Dendritic cell treated with granulocyte-macrophage colony-stimulating factor and Interleukin-4, amounts not matched to agents 40 ng/mL and 50 ng/mL, for 4 days (primary cell): ENCODE measurements at regions not wholly inside any gene's neighbourhood (a gene's known extent, or its start where the extent isn't known, plus 50 kb on each side); places are given as distances from the start of the nearest gene placed in this dataset.

Experiments
- H3K27ac Mint-ChIP-seq: one replicate; pipeline ENCODE4 v1.8.0; 2022; ENCODE audit warnings: mild to moderate bottlenecking, mixed read lengths
- H3K27me3 Mint-ChIP-seq: one replicate; pipeline ENCODE4 v1.8.0; 2022; ENCODE audit warnings: mild to moderate bottlenecking, mixed read lengths
- H3K36me3 Mint-ChIP-seq: one replicate; pipeline ENCODE4 v1.8.0; 2022; ENCODE audit warnings: low read depth, mixed read lengths
- H3K4me1 Mint-ChIP-seq: one replicate; pipeline ENCODE4 v1.8.0; 2022; ENCODE audit warnings: low read depth, mixed read lengths
- H3K4me3 Mint-ChIP-seq: one replicate; pipeline ENCODE4 v1.8.0; 2022; ENCODE audit warnings: mild to moderate bottlenecking, moderate library complexity, mixed read lengths
- H3K9me3 Mint-ChIP-seq: one replicate; pipeline ENCODE4 v1.8.0; 2022; ENCODE audit warnings: mixed read lengths
- intact Hi-C: fragments of 100-400 bp; cut with micrococcal nuclease; formaldehyde crosslinking; loops from one replicate; pipeline ENCODE4 v1.15.0; 2022

- Mint-ChIP-seq H3K27me3 (no peaks in the 10 kb centered on the region), H3K9me3 (no peaks in the 10 kb centered on the region), H3K27ac (no peak overlapping the region), H3K36me3 (no peaks in the 10 kb centered on the region), H3K4me3 (no peak overlapping the region), H3K4me1 (peaks cover 2% of the 10 kb centered on the region)
- intact Hi-C loops = no loop called here
Measured at GRCh38 chr2:60154142-60154541, 399.3 kb downstream of the BCL11A start.

- intact Hi-C loops = loop anchor here (2.0 kb wide), 3 partner anchors 398 to 1128 kb away; no protein-coding TSS in a partner anchor
- H3K27ac Mint-ChIP-seq = no peak overlapping the region
- H3K4me3 Mint-ChIP-seq = no peak overlapping the region
- H3K9me3 Mint-ChIP-seq = no peaks in the 10 kb centered on the region
- H3K36me3 Mint-ChIP-seq = no peaks in the 10 kb centered on the region
- H3K27me3 Mint-ChIP-seq = no peaks in the 10 kb centered on the region
- H3K4me1 Mint-ChIP-seq = peaks cover 6% of the 10 kb centered on the region
Measured at GRCh38 chr2:60152226-60152833, 401.1 kb downstream of the BCL11A start.

- no peaks in the 10 kb centered on the region for H3K27me3 Mint-ChIP-seq
- H3K4me3 Mint-ChIP-seq = no peak overlapping the region
- H3K36me3 Mint-ChIP-seq = no peaks in the 10 kb centered on the region
- no peaks in the 10 kb centered on the region for H3K9me3 Mint-ChIP-seq
- intact Hi-C loops = no loop called here
- peaks cover 6% of the 10 kb centered on the region for H3K4me1 Mint-ChIP-seq
- H3K27ac Mint-ChIP-seq = no peak overlapping the region
Measured at GRCh38 chr2:60149176-60149575, 404.3 kb downstream of the BCL11A start.

- Mint-ChIP-seq H3K27me3 (no peaks in the 10 kb centered on the region), H3K36me3 (no peaks in the 10 kb centered on the region), H3K4me1 (peaks cover 6% of the 10 kb centered on the region), H3K4me3 (no peak overlapping the region), H3K27ac (no peak overlapping the region), H3K9me3 (no peaks in the 10 kb centered on the region)
- intact Hi-C loops = no loop called here
Measured at GRCh38 chr2:60148716-60149115, 404.7 kb downstream of the BCL11A start.

GRCh38 chr2:60140185-60140584 lies 413.3 kb downstream of the BCL11A start:
- Mint-ChIP-seq H3K27ac (no peak overlapping the region), H3K36me3 (no peaks in the 10 kb centered on the region), H3K4me1 (no peaks in the 10 kb centered on the region), H3K9me3 (peaks cover 19% of the 10 kb centered on the region), H3K4me3 (no peak overlapping the region), H3K27me3 (no peaks in the 10 kb centered on the region)
- intact Hi-C loops = no loop called here

DNA sequence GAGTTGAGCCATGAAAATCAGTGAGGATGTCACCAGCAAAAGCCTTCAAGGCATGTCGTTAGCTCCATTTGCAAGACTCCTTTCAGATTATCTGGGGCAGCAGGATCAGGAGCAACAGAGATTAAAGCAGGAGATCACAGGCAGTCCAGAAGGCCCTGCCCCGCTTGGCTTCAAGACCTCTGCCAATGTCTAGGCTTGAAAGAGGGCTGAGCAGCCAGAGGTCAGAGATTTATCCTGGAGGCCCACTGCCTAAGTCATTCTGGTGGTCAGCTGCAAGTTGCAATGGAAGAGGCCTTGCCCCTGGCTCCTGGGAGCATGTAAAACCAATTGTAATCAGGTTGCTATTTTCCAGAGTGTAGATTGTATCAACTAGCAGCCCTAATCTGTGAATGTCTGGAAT lies 416.5 kb downstream of the BCL11A start:
- Mint-ChIP-seq H3K4me3 (no peak overlapping the region), H3K36me3 (no peaks in the 10 kb centered on the region), H3K27me3 (no peaks in the 10 kb centered on the region), H3K27ac (no peak overlapping the region), H3K4me1 (no peaks in the 10 kb centered on the region), H3K9me3 (peaks cover 42% of the 10 kb centered on the region)
- intact Hi-C loops = no loop called here

GRCh38 chr2:60127191-60127590 lies 426.3 kb downstream of the BCL11A start:
- H3K36me3 Mint-ChIP-seq = no peaks in the 10 kb centered on the region
- no peaks in the 10 kb centered on the region for H3K4me1 Mint-ChIP-seq
- no peaks in the 10 kb centered on the region for H3K27me3 Mint-ChIP-seq
- no peak overlapping the region for H3K27ac Mint-ChIP-seq
- H3K9me3 Mint-ChIP-seq = no peaks in the 10 kb centered on the region
- intact Hi-C loops = no loop called here
- H3K4me3 Mint-ChIP-seq = no peak overlapping the region

DNA sequence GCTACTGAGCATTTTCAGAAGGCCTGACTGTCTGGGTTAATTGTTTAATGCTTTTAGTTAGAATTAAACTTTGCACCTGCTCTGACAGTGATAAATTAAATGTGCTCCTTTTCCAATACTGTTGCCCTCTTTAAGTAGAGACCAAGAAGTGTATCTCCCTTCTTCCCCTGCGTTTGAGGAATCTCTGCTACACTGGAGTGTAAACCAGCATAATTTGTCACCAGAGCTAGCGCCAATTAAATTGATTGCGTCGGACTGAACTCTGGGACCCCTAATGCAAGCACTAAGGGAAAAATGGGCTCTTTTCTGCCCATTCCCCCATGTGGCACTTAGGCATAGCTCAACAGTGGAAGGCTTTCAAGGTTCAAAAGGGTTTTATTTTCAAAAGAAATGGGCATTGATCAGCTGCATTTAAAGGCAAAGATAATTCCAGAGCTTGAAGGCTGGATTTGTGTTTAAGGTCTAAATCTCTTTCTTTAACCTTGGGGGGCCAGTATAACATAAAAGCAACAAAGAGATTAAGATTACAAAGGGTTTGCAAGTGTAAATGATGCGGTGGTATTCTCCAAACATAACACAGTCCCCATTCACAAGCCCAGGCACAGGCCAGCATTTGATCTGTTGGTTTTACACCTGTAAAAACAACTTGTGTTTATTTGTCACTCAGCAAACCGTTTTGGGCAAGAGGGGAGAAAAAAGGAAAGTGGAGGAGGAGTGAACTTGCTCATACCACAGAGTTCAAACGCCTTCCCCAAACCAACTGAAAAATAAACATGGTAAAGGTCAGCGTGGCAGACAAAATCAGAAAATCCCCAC lies 427.6 kb downstream of the BCL11A start:
- intact Hi-C loops = no loop called here
- Mint-ChIP-seq H3K4me1 (no peaks in the 10 kb centered on the region), H3K27me3 (no peaks in the 10 kb centered on the region), H3K9me3 (no peaks in the 10 kb centered on the region), H3K36me3 (no peaks in the 10 kb centered on the region), H3K4me3 (no peak overlapping the region), H3K27ac (no peak overlapping the region)

- Mint-ChIP-seq H3K9me3 (peaks cover 10% of the 10 kb centered on the region), H3K36me3 (no peaks in the 10 kb centered on the region)
- intact Hi-C loops = no loop called here
Measured at GRCh38 chr2:60119778-60120177, 433.7 kb downstream of the BCL11A start.

DNA sequence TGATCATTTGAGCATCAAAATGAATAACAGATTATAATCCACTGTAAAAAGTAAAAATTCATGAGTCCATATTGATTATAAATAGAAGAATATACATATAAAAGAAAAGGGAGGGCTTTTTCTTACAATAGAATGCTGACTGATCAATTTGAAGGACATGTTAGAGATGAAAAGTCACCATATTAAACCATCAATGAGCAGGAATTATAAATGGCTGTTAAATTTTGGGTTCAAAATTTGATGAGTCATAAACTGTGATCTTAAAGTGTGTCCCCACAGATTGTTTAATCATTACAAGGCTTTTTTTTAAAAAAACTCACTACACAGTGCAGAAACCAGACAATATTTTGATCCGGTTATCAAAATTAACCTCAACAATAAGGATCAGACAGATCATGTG lies 434.5 kb downstream of the BCL11A start:
- intact Hi-C loops = no loop called here
- Mint-ChIP-seq H3K4me3 (no peak overlapping the region), H3K27ac (no peak overlapping the region), H3K27me3 (no peaks in the 10 kb centered on the region), H3K9me3 (peaks cover 10% of the 10 kb centered on the region), H3K4me1 (peaks cover 10% of the 10 kb centered on the region), H3K36me3 (no peaks in the 10 kb centered on the region)

More at GRCh38 chr2:60119778-60120177, 433.7 kb downstream of the BCL11A start:
- H3K27ac Mint-ChIP-seq = no peak overlapping the region
- H3K4me3 Mint-ChIP-seq = no peak overlapping the region
- peaks cover 2% of the 10 kb centered on the region for H3K4me1 Mint-ChIP-seq
- no peaks in the 10 kb centered on the region for H3K27me3 Mint-ChIP-seq

GRCh38 chr2:60118061-60118460 lies 435.4 kb downstream of the BCL11A start:
- Mint-ChIP-seq H3K4me3 (no peak overlapping the region), H3K9me3 (peaks cover 10% of the 10 kb centered on the region), H3K4me1 (peaks cover 10% of the 10 kb centered on the region), H3K36me3 (no peaks in the 10 kb centered on the region), H3K27me3 (no peaks in the 10 kb centered on the region), H3K27ac (no peak overlapping the region)
- intact Hi-C loops = no loop called here

DNA sequence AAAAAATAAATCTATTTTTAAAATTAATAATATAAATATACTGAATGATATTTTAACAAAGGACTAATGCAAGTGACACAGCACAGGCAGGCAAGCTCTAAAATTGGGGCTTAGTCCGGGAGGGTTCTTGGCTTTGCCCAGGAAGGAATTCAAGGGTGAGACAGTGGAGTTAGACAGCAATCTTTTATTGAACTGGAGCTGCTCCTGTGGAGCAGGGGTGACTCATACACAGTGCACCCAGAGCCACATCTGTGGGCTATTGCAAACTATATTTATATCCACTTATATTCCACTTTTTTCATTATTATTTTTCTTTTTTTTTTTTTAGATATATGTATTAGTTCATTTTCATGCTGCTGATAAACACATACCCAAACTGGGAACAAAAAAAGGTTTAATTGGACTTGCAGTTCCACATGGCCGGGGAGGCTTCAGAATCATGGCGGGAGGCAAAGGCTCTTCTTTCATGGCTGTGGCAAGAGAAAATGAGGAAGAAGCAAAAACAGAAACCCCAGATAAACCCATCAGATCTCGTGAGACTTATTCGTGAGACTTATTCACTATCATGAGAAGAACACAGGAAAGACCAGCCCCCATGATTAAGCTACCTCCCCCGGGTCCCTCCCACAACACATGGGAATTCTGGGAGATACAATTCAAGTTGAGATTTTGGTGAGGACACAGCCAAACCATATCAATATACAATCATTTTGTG lies 437.1 kb downstream of the BCL11A start:
- intact Hi-C loops = no loop called here
- peaks cover 10% of the 10 kb centered on the region for H3K4me1 Mint-ChIP-seq
- no peak overlapping the region for H3K4me3 Mint-ChIP-seq
- H3K36me3 Mint-ChIP-seq = no peaks in the 10 kb centered on the region
- H3K27me3 Mint-ChIP-seq = no peaks in the 10 kb centered on the region
- H3K9me3 Mint-ChIP-seq = peaks cover 10% of the 10 kb centered on the region
- H3K27ac Mint-ChIP-seq = no peak overlapping the region

- H3K36me3 Mint-ChIP-seq = no peaks in the 10 kb centered on the region
- H3K9me3 Mint-ChIP-seq = no peaks in the 10 kb centered on the region
- intact Hi-C loops = no loop called here
- peaks cover 10% of the 10 kb centered on the region for H3K4me1 Mint-ChIP-seq
- H3K27ac Mint-ChIP-seq = no peak overlapping the region
- H3K4me3 Mint-ChIP-seq = no peak overlapping the region
- no peaks in the 10 kb centered on the region for H3K27me3 Mint-ChIP-seq
Measured at GRCh38 chr2:60109744-60110143, 443.7 kb downstream of the BCL11A start.

DNA sequence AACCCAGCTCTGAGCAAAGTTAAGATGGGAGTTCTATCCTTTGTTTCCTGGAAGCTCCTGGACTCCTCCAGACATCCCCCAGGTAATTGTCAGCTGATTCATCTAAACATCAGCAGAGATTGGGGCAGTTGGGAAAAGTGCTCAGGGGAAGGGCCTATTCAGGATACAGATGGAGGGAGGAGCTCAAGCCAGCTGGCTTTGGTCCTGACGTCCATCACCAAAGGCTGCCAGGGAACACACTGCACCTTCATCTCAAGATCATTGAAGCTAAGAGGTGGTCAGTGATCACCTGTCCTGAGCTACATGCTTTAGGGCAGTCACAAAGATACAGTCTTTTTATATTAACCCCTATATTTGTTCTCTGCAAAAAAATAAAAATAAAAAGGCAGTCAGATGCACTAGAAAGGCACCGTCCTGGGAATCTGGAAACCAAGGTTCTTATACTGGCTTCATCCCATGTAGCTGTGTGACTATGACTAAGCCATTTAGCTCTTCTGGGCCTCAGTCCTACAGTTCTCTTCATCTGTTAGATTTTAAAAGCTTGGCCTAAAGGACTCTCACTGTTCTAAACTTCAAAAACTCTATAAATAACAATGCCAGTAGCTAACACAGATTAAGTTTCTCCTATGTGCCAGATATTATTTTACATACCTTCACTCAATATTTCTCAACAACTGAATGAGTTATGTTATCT lies 446.5 kb downstream of the BCL11A start:
- no peak overlapping the region for H3K4me3 Mint-ChIP-seq
- peaks cover 13% of the 10 kb centered on the region for H3K4me1 Mint-ChIP-seq
- H3K9me3 Mint-ChIP-seq = no peaks in the 10 kb centered on the region
- H3K36me3 Mint-ChIP-seq = no peaks in the 10 kb centered on the region
- no peaks in the 10 kb centered on the region for H3K27me3 Mint-ChIP-seq
- intact Hi-C loops = no loop called here
- no peak overlapping the region for H3K27ac Mint-ChIP-seq
